ENCODE measurements at regions not wholly inside any gene's neighbourhood (a gene's known extent, or its start where the extent isn't known, plus 50 kb on each side); places are given as distances from the start of the nearest gene placed in this dataset.

- TF ChIP-seq TAF1 (IDR thresholded peaks at IDR 0.05; ENCODE audit: low read depth, low read length): no peak
- no peak for TF ChIP-seq POLR2A (IDR thresholded peaks at IDR 0.05; ENCODE audit: low read depth, low read length)
- no peak for TF ChIP-seq POLR2AphosphoS5 (IDR thresholded peaks at IDR 0.05; ENCODE audit: low read depth, low read length)
- no peak for TF ChIP-seq PAX5 (IDR thresholded peaks at IDR 0.05; ENCODE audit: insufficient read depth, low read length, severe bottlenecking)
- no peak for TF ChIP-seq SPI1 (IDR thresholded peaks at IDR 0.05; ENCODE audit: low read depth, low read length)
Observed at GRCh38 chr5:56361398-56361797, 128.3 kb upstream of the ANKRD55 start.

Data from GM12891 (cell line).